HCT116 (cell line): ENCODE measurements at regions not wholly inside any gene's neighbourhood (a gene's known extent, or its start where the extent isn't known, plus 50 kb on each side); places are given as distances from the start of the nearest gene placed in this dataset.

Experiments
- ATAC-seq: fragments of 200-7000 bp; cut with Tn5 transposase; 2 replicates; pipeline ENCODE4 v1.9.1; 2020; ENCODE audit warnings: mild to moderate bottlenecking, moderate library complexity
- BruUV-seq: library from RNA; stranded (reverse); fragments of 400-500 nt; replicated peaks from 2 replicates; lab custom pipeline; 2021; lab: Mats Ljungman, UMichigan
- CTCF ChIA-PET: fragments of 300-600 bp; sonication (Branson Sonifier 250); formaldehyde crosslinking; loops from one replicate; lab custom pipeline; 2021; ENCODE audit warnings: antibody characterized with exemption; lab: Charles Lee
- POLR2A ChIA-PET: fragments of 300-600, 350-600 bp; sonication (Branson Sonifier 250); formaldehyde crosslinking; loops from one replicate; lab custom pipeline; 2021; ENCODE audit warnings: antibody characterized with exemption; lab: Charles Lee
- RAD21 ChIA-PET, 2 experiments: fragments of 300-600 bp; sonication (Branson Sonifier 250); formaldehyde crosslinking; loops; one replicate each; lab custom pipeline; 2023; ENCODE audit warnings: low total read pairs in 2 of 2; ENCODE audit not compliant: uncharacterized antibody in 2 of 2, unreplicated experiment in 2 of 2, low non-redundant PET in 1 of 2; lab: Charles Lee
- DNase-seq: peaks from one replicate; pipeline ENCODE4 v3.0.0-alpha.2; 2010; ENCODE audit warnings: low read depth, low spot score
- H2AFZ ChIP-seq: fragments of 200-600 bp; shearing (Covaris generic), sonication (generic); 2 replicates; pipeline ENCODE4 v1.6.1; 2017; ENCODE audit warnings: low read depth, mixed run types, mixed read lengths, antibody characterized with exemption, low read length; ENCODE audit not compliant: poor library complexity, severe bottlenecking
- H3K27ac ChIP-seq: 2 replicates; pipeline ENCODE4 v1.5.1; 2012; ENCODE audit warnings: low read depth, low read length
- H3K27me3 ChIP-seq: fragments of 200-600 bp; sonication (generic); 2 replicates; pipeline ENCODE4 v1.6.1; 2016; ENCODE audit warnings: mixed run types, low read length, mixed read lengths; ENCODE audit not compliant: insufficient read depth
- H3K36me3 ChIP-seq, 2 experiments: fragments of 200-500 bp in 1 of 2; fragments of 200-600 bp in 1 of 2; sonication (Bioruptor generic) in 1 of 2; sonication (generic) in 1 of 2; 2 replicates each; pipeline versions ENCODE4 v1.5.1 to v1.6.1; 2014 to 2016; ENCODE audit warnings: low read length in 2 of 2, inconsistent platforms in 1 of 2, mixed read lengths in 1 of 2, mixed run types in 1 of 2; ENCODE audit not compliant: insufficient read depth in 2 of 2, control insufficient read depth in 1 of 2
- H3K4me1 ChIP-seq, 2 experiments: fragments of 200-600 bp in 1 of 2; sonication (generic) in 1 of 2; 2 replicates each; pipeline versions ENCODE4 v1.5.1 to v1.6.1; 2012 to 2017; ENCODE audit warnings: low read length in 2 of 2, inconsistent platforms in 1 of 2, mild to moderate bottlenecking in 1 of 2, mixed read lengths in 1 of 2, mixed run types in 1 of 2, moderate library complexity in 1 of 2; ENCODE audit not compliant: insufficient read depth in 2 of 2, control insufficient read depth in 1 of 2
- H3K4me2 ChIP-seq: fragments of 200-600 bp; sonication (generic); 2 replicates; pipeline ENCODE4 v1.6.1; 2017; ENCODE audit warnings: mixed run types, low read length, mixed read lengths
- H3K4me3 ChIP-seq, 2 experiments: fragments of 200-600 bp in 1 of 2; sonication (generic) in 1 of 2; replicated peaks in 1 of 2; 2 replicates each; pipeline ENCODE4 v1.5.1; 2011 to 2016; ENCODE audit warnings: low read length in 2 of 2, control low read depth in 1 of 2, low read depth in 1 of 2, mild to moderate bottlenecking in 1 of 2, mixed read lengths in 1 of 2, mixed run types in 1 of 2
- H3K79me2 ChIP-seq: fragments of 200-600 bp; sonication (generic); 2 replicates; pipeline ENCODE4 v1.6.1; 2017; ENCODE audit warnings: mild to moderate bottlenecking, mixed run types, low read length, moderate library complexity, mixed read lengths; ENCODE audit not compliant: insufficient read depth
- H3K9ac ChIP-seq: fragments of 200-600 bp; sonication (generic); 2 replicates; pipeline ENCODE4 v1.6.1; 2016; ENCODE audit warnings: low read length, mixed read lengths
- H3K9me2 ChIP-seq: fragments of 200-600 bp; sonication (generic), shearing (Covaris generic); 2 replicates; pipeline ENCODE4 v1.6.1; 2017; ENCODE audit warnings: mixed run types, mild to moderate bottlenecking, moderate library complexity; ENCODE audit not compliant: insufficient read depth
- H3K9me3 ChIP-seq, 2 experiments: fragments of 200-500 bp in 1 of 2; fragments of 200-600 bp in 1 of 2; sonication (Bioruptor generic) in 1 of 2; sonication (generic) in 1 of 2; 2 replicates each; pipeline ENCODE4 v1.6.1; 2014 to 2017; ENCODE audit warnings: low read length in 2 of 2, mixed read lengths in 2 of 2, inconsistent platforms in 1 of 2, low read depth in 1 of 2, mild to moderate bottlenecking in 1 of 2, mixed run types in 1 of 2, moderate library complexity in 1 of 2; ENCODE audit not compliant: control insufficient read depth in 1 of 2, insufficient read depth in 1 of 2
- H4K20me1 ChIP-seq: fragments of 200-600 bp; sonication (generic), shearing (Covaris generic); 2 replicates; pipeline ENCODE4 v1.6.1; 2017; ENCODE audit warnings: mixed run types, mild to moderate bottlenecking, moderate library complexity; ENCODE audit not compliant: insufficient read depth
- ATF3 ChIP-seq: IDR thresholded peaks from 2 replicates; pipeline ENCODE4 v1.6.1; 2012
- CEBPB ChIP-seq: IDR thresholded peaks from 2 replicates; pipeline ENCODE4 v1.6.1; 2012; ENCODE audit warnings: low read depth
- ELF1 ChIP-seq: IDR thresholded peaks from 2 replicates; pipeline ENCODE4 v1.6.1; 2012; ENCODE audit warnings: low read depth, borderline replicate concordance
- EZH2phosphoT487 ChIP-seq: fragments of 200-600 bp; IDR thresholded peaks from 2 replicates; pipeline ENCODE4 v1.6.1; 2018; ENCODE audit warnings: antibody characterized with exemption, borderline replicate concordance
- JUND ChIP-seq: IDR thresholded peaks from 2 replicates; pipeline ENCODE4 v1.6.1; 2012
- POLR2AphosphoS5 ChIP-seq: IDR thresholded peaks from 2 replicates; pipeline ENCODE4 v1.6.1; 2011; ENCODE audit warnings: mild to moderate bottlenecking, low read depth, low read length, moderate library complexity
- REST ChIP-seq: IDR thresholded peaks from 2 replicates; pipeline ENCODE4 v1.6.1; 2012; ENCODE audit warnings: low read depth
- SIN3A ChIP-seq: IDR thresholded peaks from 2 replicates; pipeline ENCODE4 v1.6.1; 2012; ENCODE audit warnings: low read depth
- SRF ChIP-seq: IDR thresholded peaks from 2 replicates; pipeline ENCODE4 v1.6.1; 2012; ENCODE audit warnings: low read depth
- TCF7L2 ChIP-seq: IDR thresholded peaks from 2 replicates; pipeline ENCODE4 v1.7.0; 2011; ENCODE audit warnings: borderline replicate concordance, inconsistent platforms; ENCODE audit not compliant: insufficient read depth, insufficient read length; ENCODE audit errors: extremely low read depth
- YY1 ChIP-seq: IDR thresholded peaks from 2 replicates; pipeline ENCODE4 v1.6.1; 2011; ENCODE audit warnings: low read length, low read depth, moderate library complexity, mild to moderate bottlenecking; ENCODE audit not compliant: insufficient replicate concordance; ENCODE audit errors: extremely low read depth
- ZFX ChIP-seq: fragments of 450-650 bp; IDR thresholded peaks from 2 replicates; pipeline ENCODE4 v1.6.1; 2017
- ZNF274 ChIP-seq: fragments of 200-500 bp; sonication (Bioruptor generic); IDR thresholded peaks from 2 replicates; pipeline ENCODE4 v1.6.1; 2014; ENCODE audit warnings: mild to moderate bottlenecking, low read depth, low read length, inconsistent platforms
- intact Hi-C: fragments of 100-400 bp; cut with micrococcal nuclease; formaldehyde crosslinking; loops from 2 replicates; pipeline ENCODE4 v1.10.0; 2022
- TF ChIP-seq, protein P1 (sequence below): IDR thresholded peaks from 2 replicates; pipeline ENCODE4 v1.6.1; 2011; ENCODE audit warnings: mild to moderate bottlenecking, low read length, moderate library complexity; ENCODE audit not compliant: insufficient replicate concordance; ENCODE audit errors: extremely low read depth

- H3K4me3 ChIP-seq, result no peak overlapping the region
- BruUV-seq, result no TSS peak
These were observed 60.3 kb downstream of the TET3 start for GRCh38 chr2:74044999-74045398.

More at GRCh38 chr2:74044999-74045398, 60.3 kb downstream of the TET3 start:
- Histone ChIP-seq H3K4me2 (no peak overlapping the region), H3K9me2 (no peaks in the 10 kb centered on the region), H3K27me3 (no peaks in the 10 kb centered on the region), H4K20me1 (no peaks in the 10 kb centered on the region; the same call in 1 of the 2 replicates), H3K4me1 (no peaks in the 10 kb centered on the region), H3K79me2 (peaks cover 65% of the 10 kb centered on the region), H3K36me3 (peaks cover 0 to 10% of the 10 kb centered on the region in 2 experiments; a peak in 2 of 4 replicates), H3K27ac (no peak overlapping the region), H3K9me3 (no peaks in the 10 kb centered on the region), H2AFZ (no peak overlapping the region), H3K9ac (no peak overlapping the region)
- CTCF ChIA-PET, result no interaction called here
- POLR2A ChIA-PET, result no interaction called here
- intact Hi-C loops, result no loop called here
- ATAC-seq (no peak), DNase-seq (no peak)
- RAD21 ChIA-PET, result no interaction called here
- no peak for TF ChIP-seq CEBPB
- TF ChIP-seq ZNF274, result no peak
- no peak for TF ChIP-seq JUND
- TF ChIP-seq REST, result no peak
- no peak for TF ChIP-seq SRF
- TF ChIP-seq ELF1, result no peak
- TF ChIP-seq EZH2phosphoT487, result no peak
- TF ChIP-seq ATF3, result no peak
- no peak for TF ChIP-seq POLR2AphosphoS5
- no peak for TF ChIP-seq ZFX
- no peak for TF ChIP-seq TCF7L2
- no peak for TF ChIP-seq SIN3A
- TF ChIP-seq, protein P1, sequence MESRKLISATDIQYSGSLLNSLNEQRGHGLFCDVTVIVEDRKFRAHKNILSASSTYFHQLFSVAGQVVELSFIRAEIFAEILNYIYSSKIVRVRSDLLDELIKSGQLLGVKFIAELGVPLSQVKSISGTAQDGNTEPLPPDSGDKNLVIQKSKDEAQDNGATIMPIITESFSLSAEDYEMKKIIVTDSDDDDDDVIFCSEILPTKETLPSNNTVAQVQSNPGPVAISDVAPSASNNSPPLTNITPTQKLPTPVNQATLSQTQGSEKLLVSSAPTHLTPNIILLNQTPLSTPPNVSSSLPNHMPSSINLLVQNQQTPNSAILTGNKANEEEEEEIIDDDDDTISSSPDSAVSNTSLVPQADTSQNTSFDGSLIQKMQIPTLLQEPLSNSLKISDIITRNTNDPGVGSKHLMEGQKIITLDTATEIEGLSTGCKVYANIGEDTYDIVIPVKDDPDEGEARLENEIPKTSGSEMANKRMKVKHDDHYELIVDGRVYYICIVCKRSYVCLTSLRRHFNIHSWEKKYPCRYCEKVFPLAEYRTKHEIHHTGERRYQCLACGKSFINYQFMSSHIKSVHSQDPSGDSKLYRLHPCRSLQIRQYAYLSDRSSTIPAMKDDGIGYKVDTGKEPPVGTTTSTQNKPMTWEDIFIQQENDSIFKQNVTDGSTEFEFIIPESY, result no peak
- TF ChIP-seq YY1, result no peak
